ENCODE measurements at regions not wholly inside any gene's neighbourhood (a gene's known extent, or its start where the extent isn't known, plus 50 kb on each side); places are given as distances from the start of the nearest gene placed in this dataset.

DNA sequence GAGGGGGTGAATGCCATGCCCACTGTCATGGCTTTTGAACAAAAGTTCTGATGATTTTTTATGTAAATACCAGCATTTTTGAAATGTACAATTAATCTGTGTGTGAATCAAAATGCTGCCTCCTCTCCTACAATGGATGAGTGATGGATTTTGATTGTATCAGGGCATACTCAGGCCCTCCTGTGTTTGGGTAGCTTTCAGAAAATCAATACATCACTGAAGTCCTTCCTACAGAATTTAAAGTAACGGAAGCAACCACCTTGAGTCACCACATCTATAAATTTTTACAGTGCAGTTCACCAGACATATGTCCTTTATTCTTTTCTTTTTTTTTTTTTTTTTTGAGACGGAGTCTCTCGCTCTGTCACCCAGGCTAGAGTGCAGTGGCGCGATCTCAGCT, 867.3 kb downstream of the EPHA4 start:
- DNase-seq (ENCODE audit: low spot score) = no peak
- H3K27ac ChIP-seq = no peak overlapping the region
- no peak overlapping the region for H2AFZ ChIP-seq
- H3K36me3 ChIP-seq (replicated peaks; ENCODE audit: insufficient read depth, low read depth) = no peaks in the 10 kb centered on the region
- TF ChIP-seq, protein P1, sequence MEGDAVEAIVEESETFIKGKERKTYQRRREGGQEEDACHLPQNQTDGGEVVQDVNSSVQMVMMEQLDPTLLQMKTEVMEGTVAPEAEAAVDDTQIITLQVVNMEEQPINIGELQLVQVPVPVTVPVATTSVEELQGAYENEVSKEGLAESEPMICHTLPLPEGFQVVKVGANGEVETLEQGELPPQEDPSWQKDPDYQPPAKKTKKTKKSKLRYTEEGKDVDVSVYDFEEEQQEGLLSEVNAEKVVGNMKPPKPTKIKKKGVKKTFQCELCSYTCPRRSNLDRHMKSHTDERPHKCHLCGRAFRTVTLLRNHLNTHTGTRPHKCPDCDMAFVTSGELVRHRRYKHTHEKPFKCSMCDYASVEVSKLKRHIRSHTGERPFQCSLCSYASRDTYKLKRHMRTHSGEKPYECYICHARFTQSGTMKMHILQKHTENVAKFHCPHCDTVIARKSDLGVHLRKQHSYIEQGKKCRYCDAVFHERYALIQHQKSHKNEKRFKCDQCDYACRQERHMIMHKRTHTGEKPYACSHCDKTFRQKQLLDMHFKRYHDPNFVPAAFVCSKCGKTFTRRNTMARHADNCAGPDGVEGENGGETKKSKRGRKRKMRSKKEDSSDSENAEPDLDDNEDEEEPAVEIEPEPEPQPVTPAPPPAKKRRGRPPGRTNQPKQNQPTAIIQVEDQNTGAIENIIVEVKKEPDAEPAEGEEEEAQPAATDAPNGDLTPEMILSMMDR (IDR thresholded peaks at IDR 0.05; ENCODE audit: poor library complexity) = no peak
- TF ChIP-seq EZH2phosphoT487 (IDR thresholded peaks at IDR 0.05; ENCODE audit: low read depth, severe bottlenecking, unreplicated experiment) (no peak), EZH2 (IDR thresholded peaks at IDR 0.05; ENCODE audit: borderline replicate concordance) (no peak)
- H3K9me3 ChIP-seq (ENCODE audit: low read depth) = no peaks in the 10 kb centered on the region
- H4K20me1 ChIP-seq (ENCODE audit: insufficient read depth, poor library complexity, severe bottlenecking) = no peaks in the 10 kb centered on the region
- no peaks in the 10 kb centered on the region for H3K4me1 ChIP-seq (ENCODE audit: insufficient read depth)
- no peak overlapping the region for H3K4me3 ChIP-seq
- no peaks in the 10 kb centered on the region for H3K9me2 ChIP-seq (replicated peaks; ENCODE audit: insufficient read depth)
- 96% methylated on average over 1 of the region's 5 CpGs for WGBS (ENCODE audit: low lambda C conversion rate, missing lambda C conversion rate)
- H3K79me2 ChIP-seq = no peaks in the 10 kb centered on the region
- H3K27me3 ChIP-seq = no peaks in the 10 kb centered on the region
- no peak overlapping the region for H3K4me2 ChIP-seq

DNA sequence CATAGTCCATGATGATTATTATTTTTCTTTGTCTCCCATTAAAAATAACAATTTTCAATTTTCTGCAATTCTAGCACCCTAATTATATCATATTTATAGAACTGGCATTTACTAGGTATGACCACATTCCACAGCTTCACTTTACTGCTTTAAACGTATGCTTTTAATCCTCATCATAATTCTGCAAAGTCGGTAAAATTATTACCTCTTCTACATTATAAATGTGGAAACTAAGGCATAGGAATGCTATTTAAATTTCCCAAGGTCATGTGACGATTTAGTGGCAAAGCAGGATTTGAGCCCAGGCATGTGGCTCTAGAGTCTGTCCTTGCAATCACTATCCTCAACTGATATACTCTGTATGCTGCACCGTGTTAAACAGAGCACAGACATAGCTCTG, 866.4 kb downstream of the EPHA4 start:
- H3K27ac ChIP-seq = no peak overlapping the region
- H3K4me1 ChIP-seq (ENCODE audit: insufficient read depth) = no peaks in the 10 kb centered on the region
- no peak overlapping the region for H3K4me2 ChIP-seq
- H3K9me2 ChIP-seq (replicated peaks; ENCODE audit: insufficient read depth) = no peaks in the 10 kb centered on the region
- DNase-seq (ENCODE audit: low spot score) = no peak
- no peaks in the 10 kb centered on the region for H3K27me3 ChIP-seq
- H3K4me3 ChIP-seq = no peak overlapping the region
- H3K79me2 ChIP-seq = no peaks in the 10 kb centered on the region
- H2AFZ ChIP-seq = no peak overlapping the region
- H4K20me1 ChIP-seq (ENCODE audit: insufficient read depth, poor library complexity, severe bottlenecking) = no peaks in the 10 kb centered on the region
- no peaks in the 10 kb centered on the region for H3K36me3 ChIP-seq (replicated peaks; ENCODE audit: insufficient read depth, low read depth)
- no peak for TF ChIP-seq EZH2phosphoT487 (IDR thresholded peaks at IDR 0.05; ENCODE audit: low read depth, severe bottlenecking, unreplicated experiment)
- TF ChIP-seq, protein P1 (IDR thresholded peaks at IDR 0.05; ENCODE audit: poor library complexity) = no peak
- TF ChIP-seq EZH2 (IDR thresholded peaks at IDR 0.05; ENCODE audit: borderline replicate concordance) = no peak
- 84% methylated on average over 4 of the region's 4 CpGs for WGBS (ENCODE audit: low lambda C conversion rate, missing lambda C conversion rate)
- no peaks in the 10 kb centered on the region for H3K9me3 ChIP-seq (ENCODE audit: low read depth)

DNA sequence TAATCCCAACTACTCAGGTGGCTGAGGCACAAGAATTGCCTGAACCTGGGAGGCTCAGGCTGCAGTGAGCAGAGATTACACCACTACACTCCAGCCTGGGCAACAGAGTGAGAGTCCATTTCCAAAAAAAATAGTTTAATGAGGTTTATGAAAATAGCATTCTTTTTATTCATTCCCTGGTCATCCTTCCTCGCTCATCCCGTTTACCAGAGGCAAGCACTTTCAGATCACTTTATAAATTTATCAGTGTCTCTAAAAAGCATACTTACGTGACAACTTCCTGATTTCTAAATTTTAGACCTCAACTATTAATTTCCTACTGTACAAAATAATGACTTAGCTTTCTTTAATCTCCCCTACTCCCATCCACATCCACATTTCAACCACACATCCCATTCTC, 864.8 kb downstream of the EPHA4 start:
- DNase-seq (ENCODE audit: low spot score) = no peak
- H2AFZ ChIP-seq = no peak overlapping the region
- no peak overlapping the region for H3K4me2 ChIP-seq
- WGBS (ENCODE audit: low lambda C conversion rate, missing lambda C conversion rate) = 96% methylated on average over 3 of the region's 3 CpGs
- no peaks in the 10 kb centered on the region for H3K4me1 ChIP-seq (ENCODE audit: insufficient read depth)
- no peaks in the 10 kb centered on the region for H3K36me3 ChIP-seq (replicated peaks; ENCODE audit: insufficient read depth, low read depth)
- no peaks in the 10 kb centered on the region for H3K9me3 ChIP-seq (ENCODE audit: low read depth)
- H4K20me1 ChIP-seq (ENCODE audit: insufficient read depth, poor library complexity, severe bottlenecking) = no peaks in the 10 kb centered on the region
- TF ChIP-seq EZH2 (IDR thresholded peaks at IDR 0.05; ENCODE audit: borderline replicate concordance) (no peak), EZH2phosphoT487 (IDR thresholded peaks at IDR 0.05; ENCODE audit: low read depth, severe bottlenecking, unreplicated experiment) (no peak)
- TF ChIP-seq, protein P1 (IDR thresholded peaks at IDR 0.05; ENCODE audit: poor library complexity) = no peak
- no peaks in the 10 kb centered on the region for H3K79me2 ChIP-seq
- no peak overlapping the region for H3K27ac ChIP-seq
- no peak overlapping the region for H3K4me3 ChIP-seq
- no peaks in the 10 kb centered on the region for H3K27me3 ChIP-seq
- no peaks in the 10 kb centered on the region for H3K9me2 ChIP-seq (replicated peaks; ENCODE audit: insufficient read depth)

DNA sequence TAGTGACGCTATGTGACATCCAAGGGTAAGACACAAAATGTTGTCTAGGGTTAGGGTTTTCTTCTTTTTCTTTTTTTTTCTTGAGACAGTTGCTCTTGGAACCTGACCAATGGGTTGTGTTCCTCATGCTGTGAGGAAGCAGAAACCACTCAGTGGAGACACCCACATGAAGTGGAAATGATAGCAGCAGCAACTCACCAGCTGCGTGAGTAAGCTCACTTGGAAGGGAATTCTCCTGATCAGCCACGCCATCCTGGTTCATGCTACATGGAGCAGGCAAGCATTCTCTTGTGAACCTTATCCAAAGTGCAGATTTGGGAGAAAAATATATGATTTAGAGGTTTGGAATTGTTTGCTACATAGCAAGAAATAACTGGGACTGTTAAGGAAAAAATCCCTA, 863.7 kb downstream of the EPHA4 start:
- Histone ChIP-seq H3K4me2 (no peak overlapping the region), H4K20me1 (ENCODE audit: insufficient read depth, poor library complexity, severe bottlenecking) (no peaks in the 10 kb centered on the region), H3K9me2 (replicated peaks; ENCODE audit: insufficient read depth) (no peaks in the 10 kb centered on the region), H3K9me3 (ENCODE audit: low read depth) (no peaks in the 10 kb centered on the region), H2AFZ (no peak overlapping the region), H3K79me2 (no peaks in the 10 kb centered on the region), H3K4me1 (ENCODE audit: insufficient read depth) (no peaks in the 10 kb centered on the region), H3K27me3 (no peaks in the 10 kb centered on the region), H3K36me3 (replicated peaks; ENCODE audit: insufficient read depth, low read depth) (no peaks in the 10 kb centered on the region), H3K27ac (no peak overlapping the region), H3K4me3 (no peak overlapping the region)
- TF ChIP-seq, protein P1 (IDR thresholded peaks at IDR 0.05; ENCODE audit: poor library complexity) = no peak
- TF ChIP-seq EZH2 (IDR thresholded peaks at IDR 0.05; ENCODE audit: borderline replicate concordance) (no peak), EZH2phosphoT487 (IDR thresholded peaks at IDR 0.05; ENCODE audit: low read depth, severe bottlenecking, unreplicated experiment) (no peak)
- no peak for DNase-seq (ENCODE audit: low spot score)
- WGBS (ENCODE audit: low lambda C conversion rate, missing lambda C conversion rate) = 92% methylated on average over 3 of the region's 3 CpGs

Data from hepatocyte (in vitro differentiated cells).